MCF 10A (cell line): ENCODE measurements at regions not wholly inside any gene's neighbourhood (a gene's known extent, or its start where the extent isn't known, plus 50 kb on each side); places are given as distances from the start of the nearest gene placed in this dataset.

Experiments used
- BruUV-seq: library from RNA; stranded (reverse); fragments of 400-500 nt; replicated peaks from 2 replicates; lab custom pipeline; 2021; lab: Mats Ljungman, UMichigan
- CTCF ChIA-PET: fragments of 300-600 bp; sonication (Branson Sonifier 250); formaldehyde crosslinking; extraction: SDS; loops from one replicate; lab custom pipeline; 2021; ENCODE audit warnings: antibody characterized with exemption, inconsistent platforms; lab: Yijun Ruan, JAX
- POLR2A ChIA-PET: fragments of 300-600, 350-650 bp; sonication (Branson Sonifier 250); formaldehyde crosslinking; extraction: SDS; loops from one replicate; lab custom pipeline; 2020; ENCODE audit warnings: antibody characterized with exemption, inconsistent platforms; lab: Yijun Ruan, JAX
- DNase-seq: peaks from one replicate; pipeline ENCODE4 v3.0.0-alpha.2; 2018; ENCODE audit not compliant: unreplicated experiment
- H3K27ac Mint-ChIP-seq: one replicate; pipeline ENCODE4 v1.8.0; 2022; ENCODE audit warnings: mild to moderate bottlenecking, low read depth, mixed read lengths; ENCODE audit not compliant: unreplicated experiment
- H3K27me3 Mint-ChIP-seq: one replicate; pipeline ENCODE4 v1.8.0; 2022; ENCODE audit warnings: mixed read lengths; ENCODE audit not compliant: insufficient read depth, unreplicated experiment
- H3K36me3 Mint-ChIP-seq: one replicate; pipeline ENCODE4 v1.8.0; 2022; ENCODE audit warnings: mild to moderate bottlenecking, moderate library complexity, mixed read lengths; ENCODE audit not compliant: insufficient read depth, unreplicated experiment
- H3K4me1 Mint-ChIP-seq: one replicate; pipeline ENCODE4 v1.8.0; 2022; ENCODE audit warnings: mixed read lengths; ENCODE audit not compliant: insufficient read depth, unreplicated experiment
- H3K4me3 Mint-ChIP-seq: one replicate; pipeline ENCODE4 v1.8.0; 2022; ENCODE audit warnings: mild to moderate bottlenecking, moderate library complexity, mixed read lengths; ENCODE audit not compliant: unreplicated experiment
- H3K9me3 Mint-ChIP-seq: one replicate; pipeline ENCODE4 v1.8.0; 2022; ENCODE audit warnings: mixed read lengths; ENCODE audit not compliant: unreplicated experiment
- CTCF ChIP-seq: fragments of 200-600 bp; IDR thresholded peaks from one replicate; pipeline ENCODE4 v1.8.0; 2022; ENCODE audit warnings: antibody characterized with exemption, mild to moderate bottlenecking; ENCODE audit not compliant: unreplicated experiment
- intact Hi-C: fragments of 100-400 bp; cut with micrococcal nuclease; formaldehyde crosslinking; loops from 2 replicates; pipeline ENCODE4 v1.14.1; 2022

- Mint-ChIP-seq H3K4me1 (no peaks in the 10 kb centered on the region), H3K27ac (no peak overlapping the region), H3K4me3 (no peak overlapping the region), H3K36me3 (no peaks in the 10 kb centered on the region), H3K9me3 (no peaks in the 10 kb centered on the region), H3K27me3 (peaks cover 8% of the 10 kb centered on the region)
- intact Hi-C loops: no loop called here
- no peak for TF ChIP-seq CTCF
- POLR2A ChIA-PET: no interaction called here
- no peak for DNase-seq
- CTCF ChIA-PET: interaction anchor here (0.6 to 2.0 kb wide), 3 partner anchors 20 to 1766 kb away, joined by 3 to 8 read pairs (median 3); no protein-coding TSS in a partner anchor
- no TSS peak for BruUV-seq
Measured at GRCh38 chr18:59968583-59968982, 68.8 kb downstream of the PMAIP1 start.

GRCh38 chr18:59967878-59968277 is 68.1 kb downstream of the PMAIP1 start:
- intact Hi-C loops: no loop called here
- no TSS peak for BruUV-seq
- H3K27ac Mint-ChIP-seq: no peak overlapping the region
- no peaks in the 10 kb centered on the region for H3K9me3 Mint-ChIP-seq
- ChIA-PET CTCF (interaction anchor here (1.3 to 2.0 kb wide), 2 partner anchors 20 to 27 kb away, joined by 4 to 8 read pairs; no protein-coding TSS in a partner anchor), POLR2A (no interaction called here)
- TF ChIP-seq CTCF: no peak
- H3K4me3 Mint-ChIP-seq: no peak overlapping the region
- no peak for DNase-seq
- no peaks in the 10 kb centered on the region for H3K36me3 Mint-ChIP-seq
- peaks cover 8% of the 10 kb centered on the region for H3K27me3 Mint-ChIP-seq
- no peaks in the 10 kb centered on the region for H3K4me1 Mint-ChIP-seq

- intact Hi-C loops: no loop called here
- POLR2A ChIA-PET: no interaction called here
- peaks cover 8% of the 10 kb centered on the region for H3K27me3 Mint-ChIP-seq
- no peaks in the 10 kb centered on the region for H3K4me1 Mint-ChIP-seq
- H3K4me3 Mint-ChIP-seq: no peak overlapping the region
- TF ChIP-seq CTCF: no peak
- H3K36me3 Mint-ChIP-seq: no peaks in the 10 kb centered on the region
- BruUV-seq: no TSS peak
- H3K9me3 Mint-ChIP-seq: no peaks in the 10 kb centered on the region
- H3K27ac Mint-ChIP-seq: no peak overlapping the region
- CTCF ChIA-PET: interaction anchor here (0.7 to 2.0 kb wide), 6 partner anchors 9 to 129 kb away, joined by 3 to 8 read pairs (median 3); no protein-coding TSS in a partner anchor
- DNase-seq: no peak
Measured at GRCh38 chr18:59966913-59967312, 67.1 kb downstream of the PMAIP1 start.

GRCh38 chr18:59963229-59963628 is 63.4 kb downstream of the PMAIP1 start:
- no peak overlapping the region for H3K27ac Mint-ChIP-seq
- no peak overlapping the region for H3K4me3 Mint-ChIP-seq
- POLR2A ChIA-PET: interaction anchor here (0.6 to 0.9 kb wide), 2 partner anchors 64 to 119 kb away, joined by 3 to 4 read pairs; partner anchors contain the start of gene PMAIP1
- intact Hi-C loops: no loop called here
- no peaks in the 10 kb centered on the region for H3K9me3 Mint-ChIP-seq
- CTCF ChIA-PET: interaction anchor here (0.7 to 1.7 kb wide), 6 partner anchors 12 to 451 kb away, joined by 3 to 6 read pairs (median 3); no protein-coding TSS in a partner anchor
- TF ChIP-seq CTCF: no peak
- no peaks in the 10 kb centered on the region for H3K36me3 Mint-ChIP-seq
- peaks cover 8% of the 10 kb centered on the region for H3K27me3 Mint-ChIP-seq
- no TSS peak for BruUV-seq
- H3K4me1 Mint-ChIP-seq: no peaks in the 10 kb centered on the region
- DNase-seq: no peak
